ENCODE measurements at regions not wholly inside any gene's neighbourhood (a gene's known extent, or its start where the extent isn't known, plus 50 kb on each side); places are given as distances from the start of the nearest gene placed in this dataset.

DNA sequence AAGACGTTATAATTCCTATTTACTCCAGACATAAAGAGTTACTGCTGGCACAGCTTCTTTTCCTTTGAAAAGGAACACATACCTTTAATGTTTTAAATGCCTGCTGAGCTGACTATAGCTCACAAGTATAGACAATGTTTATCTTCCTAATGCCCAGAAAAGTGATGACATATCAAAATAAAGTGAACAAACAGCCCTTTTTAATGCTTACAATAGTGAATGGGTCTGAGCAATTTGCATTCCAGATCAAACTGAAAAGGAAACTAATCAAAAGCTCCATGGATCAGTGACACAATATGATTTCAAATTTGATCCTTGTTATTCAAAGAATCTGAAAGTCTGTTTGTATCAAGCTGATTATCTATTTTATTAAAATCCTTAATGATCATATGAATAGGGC is 233.6 kb upstream of the SEMA3E start (continued):
- TF ChIP-seq MAFK (IDR thresholded peaks at IDR 0.05; ENCODE audit: low read depth, low read length): no peak; the same call in 1 of the 2 replicates

DNA sequence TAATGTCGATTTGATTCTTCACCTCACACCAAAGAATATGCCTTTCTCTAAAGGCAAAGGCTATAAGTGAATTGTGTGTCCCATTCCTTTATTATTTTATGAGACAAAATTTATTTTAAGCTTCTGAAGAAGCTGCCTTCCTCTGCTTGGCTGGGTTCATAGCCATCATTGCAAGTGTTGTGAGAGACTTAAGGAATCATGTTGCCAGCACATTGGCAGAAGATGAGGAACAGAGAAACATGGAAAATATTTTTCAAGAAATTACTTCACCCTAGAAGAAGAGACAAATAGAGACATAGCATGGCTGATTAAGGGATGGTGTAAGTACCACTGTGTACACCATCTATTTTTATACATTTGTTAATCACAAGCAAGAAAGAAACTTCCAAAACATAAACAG is 230.1 kb upstream of the SEMA3E start:
- Histone ChIP-seq H2AK5ac (ENCODE audit: low read depth, low read length) (no peak overlapping the region), H3K23me2 (ENCODE audit: low read depth, low read length) (no peaks in the 10 kb centered on the region), H2AFZ (ENCODE audit: low read length) (no peak overlapping the region)
- TF ChIP-seq, protein P1, sequence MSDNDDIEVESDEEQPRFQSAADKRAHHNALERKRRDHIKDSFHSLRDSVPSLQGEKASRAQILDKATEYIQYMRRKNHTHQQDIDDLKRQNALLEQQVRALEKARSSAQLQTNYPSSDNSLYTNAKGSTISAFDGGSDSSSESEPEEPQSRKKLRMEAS (IDR thresholded peaks at IDR 0.05): no peak
- TF ChIP-seq CHD2 (IDR thresholded peaks at IDR 0.05; ENCODE audit: low read length): no peak
- TF ChIP-seq SIN3A (conservative IDR thresholded peaks at IDR 0.05 in 1 of 2, IDR thresholded peaks at IDR 0.05 in 1 of 2; ENCODE audit: low read depth in 1 of 2, low read length in 2 of 2): no peak
- TF ChIP-seq PHF8 (conservative IDR thresholded peaks at IDR 0.05; ENCODE audit: low read depth, low read length): no peak
- TF ChIP-seq EZH2 (IDR thresholded peaks at IDR 0.05; ENCODE audit: low read depth, low read length, severe bottlenecking): no peak
- no peak for TF ChIP-seq YY1 (IDR thresholded peaks at IDR 0.05; ENCODE audit: low read depth, low read length)
- no peak for TF ChIP-seq MAFK (IDR thresholded peaks at IDR 0.05; ENCODE audit: low read depth, low read length)
- TF ChIP-seq TAF7 (optimal IDR thresholded peaks at IDR 0.05; ENCODE audit: borderline replicate concordance, low read depth, low read length): no peak
- TF ChIP-seq SP1 (IDR thresholded peaks at IDR 0.05; ENCODE audit: low read depth, low read length): no peak
- TF ChIP-seq HDAC2 (IDR thresholded peaks at IDR 0.05; ENCODE audit: borderline replicate concordance in 1 of 2, low read depth in 2 of 2, low read length in 2 of 2): no peak
- TF ChIP-seq, protein P2, sequence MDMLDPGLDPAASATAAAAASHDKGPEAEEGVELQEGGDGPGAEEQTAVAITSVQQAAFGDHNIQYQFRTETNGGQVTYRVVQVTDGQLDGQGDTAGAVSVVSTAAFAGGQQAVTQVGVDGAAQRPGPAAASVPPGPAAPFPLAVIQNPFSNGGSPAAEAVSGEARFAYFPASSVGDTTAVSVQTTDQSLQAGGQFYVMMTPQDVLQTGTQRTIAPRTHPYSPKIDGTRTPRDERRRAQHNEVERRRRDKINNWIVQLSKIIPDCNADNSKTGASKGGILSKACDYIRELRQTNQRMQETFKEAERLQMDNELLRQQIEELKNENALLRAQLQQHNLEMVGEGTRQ (IDR thresholded peaks at IDR 0.05; ENCODE audit: low read length): no peak

More for the DNA sequence above, 230.1 kb upstream of the SEMA3E start:
- Histone ChIP-seq H3K14ac (ENCODE audit: insufficient read length) (no peak overlapping the region), H4K5ac (ENCODE audit: insufficient read length, low read depth, low read length) (no peak overlapping the region), H3K56ac (replicated peaks; ENCODE audit: insufficient read length, low read depth, low read length) (no peak overlapping the region), H4K8ac (ENCODE audit: extremely low read depth, insufficient read depth, low read length) (no peak overlapping the region), H3K4me2 (ENCODE audit: insufficient read depth in 1 of 2, low read depth in 2 of 2, low read length in 2 of 2) (no peak overlapping the region), H2BK20ac (ENCODE audit: low read length) (no peak overlapping the region), H2BK15ac (ENCODE audit: low read length) (no peak overlapping the region), H3K79me2 (ENCODE audit: control insufficient read depth in 1 of 2, insufficient read depth in 2 of 2, low read length in 2 of 2) (no peaks in the 10 kb centered on the region), H4K20me1 (replicated peaks in 1 of 2; ENCODE audit: control insufficient read depth in 1 of 2, insufficient read depth in 2 of 2, low read length in 2 of 2) (no peaks in the 10 kb centered on the region), H2BK5ac (ENCODE audit: low read depth, low read length) (no peak overlapping the region), H3K27ac (ENCODE audit: low read depth, low read length) (no peak overlapping the region), H2BK120ac (replicated peaks; ENCODE audit: low read depth, low read length) (no peak overlapping the region), H3K79me1 (ENCODE audit: low read depth, low read length) (no peaks in the 10 kb centered on the region), H2BK12ac (ENCODE audit: low read depth, low read length) (no peak overlapping the region), H3K4me1 (replicated peaks in 1 of 4; ENCODE audit: control insufficient read depth in 3 of 4, insufficient read depth in 4 of 4, low read length in 3 of 4) (no peaks in the 10 kb centered on the region), H3K4me3 (ENCODE audit: extremely low read depth in 1 of 4, insufficient read depth in 2 of 4, low read depth in 3 of 4, low read length in 4 of 4) (no peak overlapping the region), H3K4ac (replicated peaks; ENCODE audit: insufficient read length, low read depth, low read length) (no peak overlapping the region), H3K23ac (ENCODE audit: insufficient read length) (no peak overlapping the region), H3K18ac (ENCODE audit: extremely low read depth, low read length) (no peak overlapping the region), H3K9ac (replicated peaks in 1 of 4; ENCODE audit: extremely low read depth in 1 of 4, low read depth in 3 of 4, low read length in 3 of 4) (no peak overlapping the region), H3K36me3 (ENCODE audit: control insufficient read depth in 2 of 4, insufficient read depth in 4 of 4, low read length in 3 of 4) (no peaks in the 10 kb centered on the region), H3K27me3 (replicated peaks in 1 of 4; ENCODE audit: control insufficient read depth in 3 of 4, extremely low read depth in 1 of 4, insufficient read depth in 3 of 4, low read length in 3 of 4) (no peaks in the 10 kb centered on the region), H3K9me3 (ENCODE audit: insufficient read depth in 2 of 2, low read depth in 1 of 2, low read length in 1 of 2) (no peaks in the 10 kb centered on the region), H4K91ac (replicated peaks; ENCODE audit: insufficient read length, low read length) (no peak overlapping the region)
- CTCF ChIA-PET (ENCODE audit: partially characterized antibody): no interaction called here
- POLR2A ChIA-PET (ENCODE audit: partially characterized antibody): no interaction called here
- DNase-seq (ENCODE audit: low read depth in 1 of 2, low spot score in 2 of 2): no peak
- no peak for FAIRE-seq
- 93% methylated on average over 1 of the region's 1 CpG; no CpG with 5 or more reads in 1 of the 2 experiments for WGBS, 2 experiments (ENCODE audit: extremely low coverage in 1 of 2, insufficient coverage in 1 of 2, insufficient read length in 1 of 2, insufficient replicate concordance in 2 of 2, low coverage in 1 of 2, low lambda C conversion rate in 2 of 2, missing lambda C conversion rate in 1 of 2)

Data from H1 (cell line).